SH-SY5Y (cell line): ENCODE measurements at regions not wholly inside any gene's neighbourhood (a gene's known extent, or its start where the extent isn't known, plus 50 kb on each side); places are given as distances from the start of the nearest gene placed in this dataset.
A peak's percentile ranks its signal among the peaks of the same experiment; 100 is the strongest.

Experiments used
- GATA2 ChIP-seq: IDR thresholded peaks from 2 replicates; pipeline ENCODE4 v1.6.1; 2011; ENCODE audit warnings: mild to moderate bottlenecking, low read depth, low read length
- GATA3 ChIP-seq: IDR thresholded peaks from 2 replicates; pipeline ENCODE4 v1.6.1; 2011; ENCODE audit warnings: low read depth, mild to moderate bottlenecking, low read length, moderate library complexity

DNA sequence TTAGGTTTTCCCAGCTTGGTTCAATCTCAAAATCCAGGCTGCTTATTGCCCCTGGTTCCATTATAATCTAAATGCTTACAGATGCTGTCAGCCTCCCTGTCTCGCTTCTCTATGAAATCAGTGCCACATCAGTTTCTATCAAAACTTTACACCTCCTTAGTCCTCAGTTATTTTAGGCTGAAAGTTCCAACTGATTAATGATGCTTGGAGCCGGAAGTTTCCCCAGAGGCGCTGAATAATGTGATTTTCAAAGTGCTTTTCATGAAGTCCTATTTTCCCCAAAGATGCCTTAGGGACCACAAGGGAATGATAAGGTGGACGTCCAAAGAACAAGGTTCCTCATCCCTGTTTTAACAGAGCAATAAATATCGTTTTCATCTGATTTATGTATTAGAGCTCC lies 262.4 kb upstream of the RMST start:
- TF ChIP-seq GATA2 (peak; percentile 16; the same call in 1 of the 2 replicates), GATA3 (no peak; the same call in 1 of the 2 replicates)
